ENCODE measurements at regions not wholly inside any gene's neighbourhood (a gene's known extent, or its start where the extent isn't known, plus 50 kb on each side); places are given as distances from the start of the nearest gene placed in this dataset.

- no peaks in the 10 kb centered on the region for H3K36me3 ChIP-seq
- TF ChIP-seq CTCF (IDR thresholded peaks at IDR 0.05 in 4 of 5, conservative IDR thresholded peaks at IDR 0.05 in 1 of 5) (no peak), POLR2A (IDR thresholded peaks at IDR 0.05) (no peak)
- in situ Hi-C loops (cut with MboI; ENCODE audit: low sequenced_read_pairs in 4 of 4) (loop anchor here (25.0 kb wide), 6 partner anchors 1025 to 1425 kb away; partner anchors contain the start of gene JARID2 (in 3 of the 4)), intact Hi-C loops (cut with DNase I; ENCODE audit: low total_unique reads) (loop anchor here (5.0 to 10.0 kb wide), 4 partner anchors 185 to 1280 kb away; no protein-coding TSS in a partner anchor)
- H3K4me3 ChIP-seq, result peak overlapping the region in 3 of 4 donors; percentile 58 to 90 (median 79)
- no peak for ATAC-seq
- H3K27me3 ChIP-seq, result no peaks in the 10 kb centered on the region
- no peaks in the 10 kb centered on the region for H3K9me3 ChIP-seq
- peaks cover 12% of the 10 kb centered on the region in 2 donors for H3K4me1 ChIP-seq
- no peak for DNase-seq
- peak overlapping the region in 3 of 4 donors; percentile 77 to 83 (median 81) for H3K27ac ChIP-seq
These were observed 94.4 kb downstream of the CD83 start for GRCh38 chr6:14212020-14212419.

- in situ Hi-C loops (cut with MboI; ENCODE audit: low sequenced_read_pairs in 4 of 4) (loop anchor here (25.0 kb wide), 6 partner anchors 1025 to 1425 kb away; partner anchors contain the start of gene JARID2 (in 3 of the 4)), intact Hi-C loops (cut with DNase I; ENCODE audit: low total_unique reads) (loop anchor here (5.0 to 10.0 kb wide), 4 partner anchors 185 to 1280 kb away; no protein-coding TSS in a partner anchor)
- DNase-seq (no peak), ATAC-seq (no peak)
- H3K27me3 ChIP-seq, result no peaks in the 10 kb centered on the region
- H3K36me3 ChIP-seq, result no peaks in the 10 kb centered on the region
- TF ChIP-seq POLR2A (IDR thresholded peaks at IDR 0.05), result no peak
- TF ChIP-seq CTCF (IDR thresholded peaks at IDR 0.05 in 4 of 5, conservative IDR thresholded peaks at IDR 0.05 in 1 of 5), result no peak
- no peak overlapping the region for H3K4me3 ChIP-seq
- H3K4me1 ChIP-seq, result peaks cover 12% of the 10 kb centered on the region in 2 donors
- H3K27ac ChIP-seq, result no peak overlapping the region
- H3K9me3 ChIP-seq, result no peaks in the 10 kb centered on the region
These were observed 95.1 kb downstream of the CD83 start for GRCh38 chr6:14212632-14213031.

GRCh38 chr6:14216946-14217684 is 99.5 kb downstream of the CD83 start:
- Histone ChIP-seq H3K4me1 (peaks cover 0 to under 1% of the 10 kb centered on the region in 2 donors), H3K36me3 (no peaks in the 10 kb centered on the region), H3K27ac (no peak overlapping the region), H3K9me3 (no peaks in the 10 kb centered on the region), H3K4me3 (no peak overlapping the region), H3K27me3 (no peaks in the 10 kb centered on the region)
- DNase-seq (no peak), ATAC-seq (no peak)
- in situ Hi-C loops (cut with MboI; ENCODE audit: low sequenced_read_pairs in 4 of 4) (loop anchor here (25.0 kb wide), 6 partner anchors 1020 to 1420 kb away; partner anchors contain the start of gene JARID2 (in 3 of the 4)), intact Hi-C loops (cut with DNase I; ENCODE audit: low total_unique reads) (loop anchor here (10.0 kb wide), 1 partner anchor 588 kb away; no protein-coding TSS in a partner anchor)
- TF ChIP-seq CTCF (IDR thresholded peaks at IDR 0.05 in 4 of 5, conservative IDR thresholded peaks at IDR 0.05 in 1 of 5), result no peak
- TF ChIP-seq POLR2A (IDR thresholded peaks at IDR 0.05), result no peak

- H3K4me3 ChIP-seq, result no peak overlapping the region
- no peaks in the 10 kb centered on the region for H3K4me1 ChIP-seq
- no peak for DNase-seq
- no peaks in the 10 kb centered on the region for H3K36me3 ChIP-seq
- ATAC-seq, result no peak
- in situ Hi-C loops (cut with MboI; ENCODE audit: low sequenced_read_pairs in 4 of 4) (loop anchor here (25.0 kb wide), 6 partner anchors 1019 to 1419 kb away; partner anchors contain the start of gene JARID2 (in 3 of the 4)), intact Hi-C loops (cut with DNase I; ENCODE audit: low total_unique reads) (loop anchor here (10.0 kb wide), 1 partner anchor 587 kb away; no protein-coding TSS in a partner anchor)
- no peaks in the 10 kb centered on the region for H3K9me3 ChIP-seq
- H3K27ac ChIP-seq, result no peak overlapping the region
- TF ChIP-seq CTCF (IDR thresholded peaks at IDR 0.05 in 4 of 5, conservative IDR thresholded peaks at IDR 0.05 in 1 of 5) (no peak), POLR2A (IDR thresholded peaks at IDR 0.05) (no peak)
- no peaks in the 10 kb centered on the region for H3K27me3 ChIP-seq
These were observed 100.4 kb downstream of the CD83 start for GRCh38 chr6:14217728-14218518.
